H9 (cell line): ENCODE measurements at regions not wholly inside any gene's neighbourhood (a gene's known extent, or its start where the extent isn't known, plus 50 kb on each side); places are given as distances from the start of the nearest gene placed in this dataset.

ENCODE experiments used
- DNase-seq: peaks from one replicate; pipeline ENCODE4 v3.0.0-alpha.2; 2017
- H2AFZ ChIP-seq: one replicate; pipeline ENCODE4 v1.6.1; 2013; ENCODE audit warnings: mild to moderate bottlenecking, low read length, control low read depth, moderate library complexity
- H2AK5ac ChIP-seq: 2 replicates; pipeline ENCODE4 v1.6.1; 2013; ENCODE audit warnings: low read length, control low read depth, mixed read lengths; ENCODE audit not compliant: insufficient read length
- H2BK120ac ChIP-seq: one replicate; pipeline ENCODE4 v1.6.1; 2013; ENCODE audit warnings: low read depth, mild to moderate bottlenecking, low read length, control low read depth, inconsistent platforms; ENCODE audit not compliant: poor library complexity, severe bottlenecking
- H2BK12ac ChIP-seq: 2 replicates; pipeline ENCODE4 v1.6.1; 2013; ENCODE audit warnings: low read length, control low read depth, mixed read lengths, low read depth; ENCODE audit not compliant: insufficient read length
- H2BK15ac ChIP-seq: 2 replicates; pipeline ENCODE4 v1.6.1; 2013; ENCODE audit warnings: low read depth, low read length, control low read depth
- H2BK20ac ChIP-seq: one replicate; pipeline ENCODE4 v1.6.1; 2013; ENCODE audit warnings: low read depth, mild to moderate bottlenecking, low read length, control low read depth, inconsistent platforms; ENCODE audit not compliant: poor library complexity, severe bottlenecking
- H2BK5ac ChIP-seq: 2 replicates; pipeline ENCODE4 v1.6.1; 2013; ENCODE audit warnings: low read length, control low read depth, mixed read lengths; ENCODE audit not compliant: insufficient read length
- H3K14ac ChIP-seq: 2 replicates; pipeline ENCODE4 v1.6.1; 2013; ENCODE audit warnings: low read length, control low read depth; ENCODE audit not compliant: insufficient read depth
- H3K18ac ChIP-seq: 2 replicates; pipeline ENCODE4 v1.6.1; 2013; ENCODE audit warnings: low read depth, mild to moderate bottlenecking, mixed read lengths, low read length, control low read depth; ENCODE audit not compliant: insufficient read length
- H3K23ac ChIP-seq: 2 replicates; pipeline ENCODE4 v1.6.1; 2013; ENCODE audit warnings: low read length, control low read depth, mixed read lengths, low read depth; ENCODE audit not compliant: insufficient read length
- H3K23me2 ChIP-seq: 2 replicates; pipeline ENCODE4 v1.6.1; 2013; ENCODE audit warnings: low read depth, mild to moderate bottlenecking, mixed read lengths, low read length, control low read depth; ENCODE audit not compliant: insufficient read length, poor library complexity, severe bottlenecking
- H3K27ac ChIP-seq: 2 replicates; pipeline ENCODE4 v1.5.1; 2013; ENCODE audit warnings: low read length, control low read depth, mixed read lengths, low read depth; ENCODE audit not compliant: insufficient read length
- H3K27me3 ChIP-seq: 2 replicates; pipeline ENCODE4 v1.6.1; 2013; ENCODE audit warnings: low read length, control low read depth, inconsistent platforms; ENCODE audit not compliant: insufficient read depth
- H3K4ac ChIP-seq: 2 replicates; pipeline ENCODE4 v1.6.1; 2013; ENCODE audit warnings: low read depth, mild to moderate bottlenecking, control low read depth, inconsistent platforms, low read length, moderate library complexity
- H3K4me1 ChIP-seq: 2 replicates; pipeline ENCODE4 v1.6.1; 2013; ENCODE audit warnings: low read length, control low read depth, inconsistent platforms; ENCODE audit not compliant: insufficient read depth
- H3K4me2 ChIP-seq: 2 replicates; pipeline ENCODE4 v1.6.1; 2013; ENCODE audit warnings: low read length, control low read depth, mixed read lengths; ENCODE audit not compliant: insufficient read length, insufficient read depth
- H3K56ac ChIP-seq: 2 replicates; pipeline ENCODE4 v1.6.1; 2013; ENCODE audit warnings: low read depth, mild to moderate bottlenecking, mixed read lengths, low read length, control low read depth; ENCODE audit not compliant: insufficient read length
- H3K79me1 ChIP-seq: 2 replicates; pipeline ENCODE4 v1.6.1; 2013; ENCODE audit warnings: low read depth, mild to moderate bottlenecking, moderate library complexity, low read length, control low read depth, inconsistent platforms; ENCODE audit not compliant: insufficient read depth, poor library complexity, severe bottlenecking
- H3K79me2 ChIP-seq: 2 replicates; pipeline ENCODE4 v1.6.1; 2013; ENCODE audit warnings: low read length, control low read depth, inconsistent platforms; ENCODE audit not compliant: insufficient read depth
- H3K9ac ChIP-seq: 2 replicates; pipeline ENCODE4 v1.6.1; 2013; ENCODE audit warnings: low read length, control low read depth, mixed read lengths; ENCODE audit not compliant: insufficient read length; ENCODE audit errors: extremely low read depth
- H3K9me3 ChIP-seq: one replicate; pipeline ENCODE4 v1.6.1; 2013; ENCODE audit warnings: low read depth, low read length, inconsistent platforms; ENCODE audit not compliant: control insufficient read depth
- H3T11ph ChIP-seq: one replicate; pipeline ENCODE4 v1.6.1; 2013; ENCODE audit warnings: mild to moderate bottlenecking, low read length, control low read depth, inconsistent platforms
- H4K20me1 ChIP-seq: one replicate; pipeline ENCODE4 v1.6.1; 2013; ENCODE audit not compliant: control insufficient read depth, insufficient read length, insufficient read depth
- H4K5ac ChIP-seq: 2 replicates; pipeline ENCODE4 v1.6.1; 2013; ENCODE audit warnings: low read depth, mild to moderate bottlenecking, mixed read lengths, low read length, control low read depth; ENCODE audit not compliant: insufficient read length
- H4K8ac ChIP-seq: replicated peaks from 2 replicates; pipeline ENCODE4 v1.6.1; 2013; ENCODE audit warnings: low read length, control low read depth, mixed read lengths, low read depth; ENCODE audit not compliant: insufficient read length
- H4K91ac ChIP-seq: 2 replicates; pipeline ENCODE4 v1.6.1; 2013; ENCODE audit warnings: low read depth, mild to moderate bottlenecking, moderate library complexity, mixed read lengths, low read length, control low read depth; ENCODE audit not compliant: insufficient read length
- H3K27ac Mint-ChIP-seq, 3 experiments: 2 replicates in 2 of 3; 3 replicates in 1 of 3; pipeline ENCODE4 v1.8.0; 2020 to 2021; ENCODE audit warnings: mixed read lengths in 3 of 3, mild to moderate bottlenecking in 1 of 3, moderate library complexity in 1 of 3
- H3K27me3 Mint-ChIP-seq: 2 replicates; pipeline ENCODE4 v1.8.0; 2021; ENCODE audit warnings: low read depth, mild to moderate bottlenecking, moderate library complexity, mixed read lengths
- H3K36me3 Mint-ChIP-seq, 3 experiments: 2 replicates in 2 of 3; 3 replicates in 1 of 3; pipeline ENCODE4 v1.8.0; 2020 to 2021; ENCODE audit warnings: low read depth in 3 of 3, mixed read lengths in 3 of 3; ENCODE audit not compliant: insufficient read depth in 1 of 3
- H3K4me1 Mint-ChIP-seq, 2 experiments: 2 replicates each; pipeline ENCODE4 v1.8.0; 2020; ENCODE audit warnings: mixed read lengths in 2 of 2
- H3K4me3 Mint-ChIP-seq, 2 experiments: 2 replicates in 1 of 2; 3 replicates in 1 of 2; pipeline ENCODE4 v1.8.0; 2020 to 2021; ENCODE audit warnings: mild to moderate bottlenecking in 2 of 2, mixed read lengths in 2 of 2, moderate library complexity in 1 of 2
- H3K9me3 Mint-ChIP-seq, 2 experiments: 2 replicates in 1 of 2; 3 replicates in 1 of 2; pipeline ENCODE4 v1.8.0; 2020; ENCODE audit warnings: mild to moderate bottlenecking in 2 of 2, mixed read lengths in 2 of 2, moderate library complexity in 1 of 2
- WGBS: extraction: QIAGEN DNeasy Blood & Tissue Kit; methylation state at CpG from one replicate; pipeline ENCODE4 v1.1.7; 2013; ENCODE audit warnings: missing lambda C conversion rate, low lambda C conversion rate, mixed read lengths; ENCODE audit not compliant: insufficient read length; ENCODE audit errors: extremely low coverage; 5-methylcytosine and 5-hydroxymethylcytosine counted together
- TF ChIP-seq, protein P1 (sequence below): fragments of 200-600 bp; sonication (generic); conservative IDR thresholded peaks from 3 replicates; pipeline ENCODE4 v1.8.0; 2021; ENCODE audit warnings: antibody characterized with exemption, mild to moderate bottlenecking

DNA sequence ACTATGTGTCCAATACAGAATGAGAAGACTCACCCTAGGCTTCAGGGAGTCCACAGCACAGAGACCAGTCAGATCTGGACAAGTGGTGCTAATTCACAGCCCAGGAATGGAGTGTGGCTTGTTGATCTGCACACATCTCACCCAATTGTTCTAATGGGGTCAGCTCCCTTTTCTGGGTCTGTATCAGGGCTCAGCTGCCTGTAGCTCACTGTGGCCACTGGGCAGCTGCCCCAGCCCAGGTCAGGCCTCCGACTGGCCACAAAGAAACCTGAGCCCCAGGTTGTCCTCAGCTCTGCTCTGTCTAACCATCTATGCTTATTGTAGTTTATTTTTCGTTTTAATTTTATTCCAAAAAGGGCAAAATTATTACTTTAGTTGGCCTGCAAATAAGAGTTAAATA lies 202.3 kb upstream of the RAB6C start:
- Histone ChIP-seq H3K18ac (peak overlapping the region; percentile 23), H3K14ac (0 out of 2 replicates have a peak overlapping the region, but pooled peaks have one; percentile 13), H2BK120ac (no peak overlapping the region), H3K9me3 (no peaks in the 10 kb centered on the region), H4K20me1 (no peaks in the 10 kb centered on the region), H3K9ac (no peak overlapping the region), H3K56ac (no peak overlapping the region), H3K27me3 (no peaks in the 10 kb centered on the region), H3K27ac (no peak overlapping the region), H3K23me2 (no peaks in the 10 kb centered on the region), H2BK5ac (no peak overlapping the region), H4K5ac (no peak overlapping the region), H3K4me1 (no peaks in the 10 kb centered on the region), H2AFZ (no peak overlapping the region), H3K79me1 (no peaks in the 10 kb centered on the region), H4K91ac (no peak overlapping the region), H3K4me2 (no peak overlapping the region), H2AK5ac (no peak overlapping the region), H2BK15ac (no peak overlapping the region), H3T11ph (no peak overlapping the region), H3K4ac (no peak overlapping the region), H2BK12ac (no peak overlapping the region), H3K79me2 (no peaks in the 10 kb centered on the region), H4K8ac (no peak overlapping the region), H2BK20ac (no peak overlapping the region), H3K23ac (no peak overlapping the region)
- Mint-ChIP-seq H3K4me3 (no peak overlapping the region), H3K9me3 (peaks cover 0 to 6% of the 10 kb centered on the region in 2 experiments; a peak in 1 of 5 replicates), H3K36me3 (peaks cover 0 to 4% (median 0%) of the 10 kb centered on the region in 3 experiments; a peak in 1 of 7 replicates), H3K27me3 (no peaks in the 10 kb centered on the region; the same call in 1 of the 2 replicates), H3K27ac (no peak overlapping the region), H3K4me1 (peaks cover 15 to 18% of the 10 kb centered on the region in 2 experiments)
- WGBS: no CpG with 5 or more reads among the region's 2 CpGs
- TF ChIP-seq, protein P1, sequence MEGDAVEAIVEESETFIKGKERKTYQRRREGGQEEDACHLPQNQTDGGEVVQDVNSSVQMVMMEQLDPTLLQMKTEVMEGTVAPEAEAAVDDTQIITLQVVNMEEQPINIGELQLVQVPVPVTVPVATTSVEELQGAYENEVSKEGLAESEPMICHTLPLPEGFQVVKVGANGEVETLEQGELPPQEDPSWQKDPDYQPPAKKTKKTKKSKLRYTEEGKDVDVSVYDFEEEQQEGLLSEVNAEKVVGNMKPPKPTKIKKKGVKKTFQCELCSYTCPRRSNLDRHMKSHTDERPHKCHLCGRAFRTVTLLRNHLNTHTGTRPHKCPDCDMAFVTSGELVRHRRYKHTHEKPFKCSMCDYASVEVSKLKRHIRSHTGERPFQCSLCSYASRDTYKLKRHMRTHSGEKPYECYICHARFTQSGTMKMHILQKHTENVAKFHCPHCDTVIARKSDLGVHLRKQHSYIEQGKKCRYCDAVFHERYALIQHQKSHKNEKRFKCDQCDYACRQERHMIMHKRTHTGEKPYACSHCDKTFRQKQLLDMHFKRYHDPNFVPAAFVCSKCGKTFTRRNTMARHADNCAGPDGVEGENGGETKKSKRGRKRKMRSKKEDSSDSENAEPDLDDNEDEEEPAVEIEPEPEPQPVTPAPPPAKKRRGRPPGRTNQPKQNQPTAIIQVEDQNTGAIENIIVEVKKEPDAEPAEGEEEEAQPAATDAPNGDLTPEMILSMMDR: no peak
- peak; percentile 8 for DNase-seq
